ENCODE measurements at regions not wholly inside any gene's neighbourhood (a gene's known extent, or its start where the extent isn't known, plus 50 kb on each side); places are given as distances from the start of the nearest gene placed in this dataset.

GRCh38 chr2:120875431-120875830, 139.8 kb downstream of the GLI2 start:
- TF ChIP-seq, protein P1, sequence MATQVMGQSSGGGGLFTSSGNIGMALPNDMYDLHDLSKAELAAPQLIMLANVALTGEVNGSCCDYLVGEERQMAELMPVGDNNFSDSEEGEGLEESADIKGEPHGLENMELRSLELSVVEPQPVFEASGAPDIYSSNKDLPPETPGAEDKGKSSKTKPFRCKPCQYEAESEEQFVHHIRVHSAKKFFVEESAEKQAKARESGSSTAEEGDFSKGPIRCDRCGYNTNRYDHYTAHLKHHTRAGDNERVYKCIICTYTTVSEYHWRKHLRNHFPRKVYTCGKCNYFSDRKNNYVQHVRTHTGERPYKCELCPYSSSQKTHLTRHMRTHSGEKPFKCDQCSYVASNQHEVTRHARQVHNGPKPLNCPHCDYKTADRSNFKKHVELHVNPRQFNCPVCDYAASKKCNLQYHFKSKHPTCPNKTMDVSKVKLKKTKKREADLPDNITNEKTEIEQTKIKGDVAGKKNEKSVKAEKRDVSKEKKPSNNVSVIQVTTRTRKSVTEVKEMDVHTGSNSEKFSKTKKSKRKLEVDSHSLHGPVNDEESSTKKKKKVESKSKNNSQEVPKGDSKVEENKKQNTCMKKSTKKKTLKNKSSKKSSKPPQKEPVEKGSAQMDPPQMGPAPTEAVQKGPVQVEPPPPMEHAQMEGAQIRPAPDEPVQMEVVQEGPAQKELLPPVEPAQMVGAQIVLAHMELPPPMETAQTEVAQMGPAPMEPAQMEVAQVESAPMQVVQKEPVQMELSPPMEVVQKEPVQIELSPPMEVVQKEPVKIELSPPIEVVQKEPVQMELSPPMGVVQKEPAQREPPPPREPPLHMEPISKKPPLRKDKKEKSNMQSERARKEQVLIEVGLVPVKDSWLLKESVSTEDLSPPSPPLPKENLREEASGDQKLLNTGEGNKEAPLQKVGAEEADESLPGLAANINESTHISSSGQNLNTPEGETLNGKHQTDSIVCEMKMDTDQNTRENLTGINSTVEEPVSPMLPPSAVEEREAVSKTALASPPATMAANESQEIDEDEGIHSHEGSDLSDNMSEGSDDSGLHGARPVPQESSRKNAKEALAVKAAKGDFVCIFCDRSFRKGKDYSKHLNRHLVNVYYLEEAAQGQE (IDR thresholded peaks at IDR 0.05; ENCODE audit: insufficient read depth in 1 of 2, low read depth in 2 of 2, low read length in 2 of 2), result no peak
- no peak for TF ChIP-seq SIN3A (IDR thresholded peaks at IDR 0.05; ENCODE audit: borderline replicate concordance, insufficient read depth, low read length)
- TF ChIP-seq TAF1 (IDR thresholded peaks at IDR 0.05; ENCODE audit: borderline replicate concordance, insufficient read depth, low read length), result no peak
